A549 (cell line): ENCODE measurements at regions not wholly inside any gene's neighbourhood (a gene's known extent, or its start where the extent isn't known, plus 50 kb on each side); places are given as distances from the start of the nearest gene placed in this dataset.
A peak's percentile ranks its signal among the peaks of the same experiment; 100 is the strongest.

Source experiments
- ATAC-seq, 2 experiments: fragments of 200-7000 bp in 1 of 2; fragments of >200 bp in 1 of 2; cut with Nextera tagmentation in 1 of 2; cut with Tn5 transposase in 1 of 2; 3 replicates each; pipeline versions ENCODE4 v1.8.0 to v1.9.1; 2018 to 2020; ENCODE audit warnings: mild to moderate bottlenecking in 1 of 2, moderate library complexity in 1 of 2
- CTCF ChIA-PET: fragments of 300-600 bp; sonication (Branson Sonifier 250); formaldehyde crosslinking; extraction: SDS; loops from one replicate; lab custom pipeline; 2021; ENCODE audit warnings: antibody characterized with exemption, inconsistent platforms; lab: Yijun Ruan, JAX
- POLR2A ChIA-PET: fragments of 350-600 bp; formaldehyde crosslinking; extraction: SDS; loops from one replicate; lab custom pipeline; 2021; ENCODE audit warnings: antibody characterized with exemption, inconsistent platforms; lab: Yijun Ruan, JAX
- DNase-seq, 2 experiments: peaks; one replicate each; pipeline versions ENCODE4 v3.0.0 to v3.0.0-alpha.2; 2011 to 2016; ENCODE audit warnings: low read depth in 1 of 2, low spot score in 1 of 2
- FAIRE-seq: peaks from 2 replicates; lab custom pipeline; 2011; peaks lifted over from hg19 to GRCh38; lab: Jason Lieb, UNC
- H3K27ac ChIP-seq, 2 experiments: fragments of >200 bp; sonication (Bioruptor Twin); formaldehyde crosslinking; 3 replicates each; pipeline ENCODE4 v1.5.1; 2016 to 2017
- H3K4me1 ChIP-seq: fragments of >200 bp; sonication (Bioruptor Twin); formaldehyde crosslinking; 3 replicates; pipeline ENCODE4 v1.6.1; 2016
- H3K4me2 ChIP-seq: fragments of >200 bp; sonication (Bioruptor Twin); formaldehyde crosslinking; 3 replicates; pipeline ENCODE4 v1.6.1; 2016
- H3K4me3 ChIP-seq: fragments of >200 bp; sonication (Bioruptor Twin); formaldehyde crosslinking; 3 replicates; pipeline ENCODE4 v1.5.1; 2016
- H3K9me3 ChIP-seq: fragments of >200 bp; sonication (Bioruptor Twin); formaldehyde crosslinking; 3 replicates; pipeline ENCODE4 v1.6.1; 2016
- ATOH8 ChIP-seq: fragments of 250-450 bp; sonication (Bioruptor Pico); IDR thresholded peaks from 2 replicates; pipeline ENCODE4 v1.5.0; 2020; ENCODE audit warnings: low read depth, mild to moderate bottlenecking, moderate library complexity
- BCL3 ChIP-seq: fragments of >200 bp; sonication (Bioruptor Twin); formaldehyde crosslinking; IDR thresholded peaks from 3 replicates; pipeline ENCODE4 v1.6.1; 2016
- E2F6 ChIP-seq: IDR thresholded peaks from 2 replicates; pipeline ENCODE4 v1.6.1; 2012; ENCODE audit warnings: low read depth, borderline replicate concordance
- ELK1 ChIP-seq: fragments of 150-350 bp; IDR thresholded peaks from 2 replicates; pipeline ENCODE4 v1.6.1; 2014; ENCODE audit warnings: low read depth, mild to moderate bottlenecking, low read length
- FOSL2 ChIP-seq, 2 experiments: fragments of 450-650 bp in 1 of 2; fragments of >200 bp in 1 of 2; sonication (Bioruptor Twin) in 1 of 2; formaldehyde crosslinking; IDR thresholded peaks; 2 replicates each; pipeline versions ENCODE4 v1.5.0 to v1.6.1; 2016 to 2020; ENCODE audit warnings: mild to moderate bottlenecking in 1 of 2, moderate library complexity in 1 of 2
- GATA3 ChIP-seq: IDR thresholded peaks from 2 replicates; pipeline ENCODE4 v1.6.1; 2012; ENCODE audit warnings: borderline replicate concordance
- HEYL ChIP-seq: fragments of 250-450 bp; sonication (Bioruptor Pico); IDR thresholded peaks from 2 replicates; pipeline ENCODE4 v1.8.0; 2021; ENCODE audit warnings: mild to moderate bottlenecking, moderate library complexity
- HOXA7 ChIP-seq: fragments of 250-450 bp; sonication (Bioruptor Pico); IDR thresholded peaks from 2 replicates; pipeline ENCODE4 v1.5.0; 2020; ENCODE audit warnings: mild to moderate bottlenecking, moderate library complexity
- KDM1A ChIP-seq: fragments of 200-600 bp; sonication (generic); IDR thresholded peaks from 2 replicates; pipeline ENCODE4 v1.6.1; 2016; ENCODE audit warnings: low read depth, mild to moderate bottlenecking
- KDM5A ChIP-seq: fragments of 200-600 bp; sonication (generic); IDR thresholded peaks from 2 replicates; pipeline ENCODE4 v1.6.1; 2016; ENCODE audit warnings: antibody characterized with exemption, mild to moderate bottlenecking
- MAFK ChIP-seq: fragments of 450-650 bp; IDR thresholded peaks from 2 replicates; pipeline ENCODE4 v1.6.1; 2014; ENCODE audit not compliant: partially characterized antibody
- MAZ ChIP-seq: fragments of 150-350 bp; IDR thresholded peaks from 2 replicates; pipeline ENCODE4 v1.6.1; 2014; ENCODE audit warnings: antibody characterized with exemption, low read depth, low read length, borderline replicate concordance
- NFE2L2 ChIP-seq: fragments of 150-350 bp; conservative IDR thresholded peaks from 2 replicates; pipeline ENCODE4 v1.6.1; 2014; ENCODE audit warnings: low read length
- NR3C1 ChIP-seq: fragments of >200 bp; sonication (Bioruptor Twin); formaldehyde crosslinking; IDR thresholded peaks from 3 replicates; pipeline ENCODE4 v1.6.1; 2017
- PBX3 ChIP-seq: IDR thresholded peaks from 2 replicates; pipeline ENCODE4 v1.6.1; 2012
- RAD21 ChIP-seq, 2 experiments: fragments of >200 bp in 1 of 2; sonication (Bioruptor Twin) in 1 of 2; formaldehyde crosslinking in 1 of 2; IDR thresholded peaks in 1 of 2; conservative IDR thresholded peaks in 1 of 2; 2 replicates in 1 of 2; 3 replicates in 1 of 2; pipeline ENCODE4 v1.6.1; 2012 to 2018; ENCODE audit warnings: inconsistent platforms in 1 of 2
- RARB ChIP-seq: fragments of 250-450 bp; sonication (Bioruptor Pico); IDR thresholded peaks from 2 replicates; pipeline ENCODE4 v1.8.0; 2021; ENCODE audit warnings: mild to moderate bottlenecking, moderate library complexity
- RCOR1 ChIP-seq: fragments of 150-350 bp; IDR thresholded peaks from 2 replicates; pipeline ENCODE4 v1.6.1; 2014; ENCODE audit warnings: antibody characterized with exemption, low read length, low read depth
- REST ChIP-seq: fragments of 200-600 bp; sonication (generic); IDR thresholded peaks from 2 replicates; pipeline ENCODE4 v1.6.1; 2016; ENCODE audit warnings: antibody characterized with exemption, mild to moderate bottlenecking, moderate library complexity
- SREBF2 ChIP-seq: fragments of 450-650 bp; IDR thresholded peaks from 2 replicates; pipeline ENCODE4 v1.6.1; 2014; ENCODE audit warnings: mild to moderate bottlenecking, moderate library complexity
- USF2 ChIP-seq: fragments of 450-650 bp; IDR thresholded peaks from 2 replicates; pipeline ENCODE4 v1.6.1; 2014; ENCODE audit warnings: antibody characterized with exemption
- WGBS: methylation state at CpG from one replicate; pipeline ENCODE4 v1.1.6; 2017; ENCODE audit errors: missing lambda C conversion rate; 5-methylcytosine and 5-hydroxymethylcytosine counted together

- TF ChIP-seq NFE2L2 (no peak), RCOR1 (no peak), RAD21 (conservative IDR thresholded peaks at IDR 0.05 in 1 of 2, IDR thresholded peaks at IDR 0.05 in 1 of 2) (no peak), PBX3 (no peak), KDM1A (no peak), NR3C1 (no peak), HOXA7 (CRISPR knock-in tag) (no peak), SREBF2 (no peak), USF2 (no peak), E2F6 (no peak), REST (no peak)
- ATAC-seq (no peak), FAIRE-seq (no peak), DNase-seq (no peak)
- 14% methylated on average over 1 of the region's 1 CpG for WGBS
- POLR2A ChIA-PET: no interaction called here
- H3K4me2 ChIP-seq: no peak overlapping the region
- no peak overlapping the region for H3K4me3 ChIP-seq
- H3K4me1 ChIP-seq: no peaks in the 10 kb centered on the region
- CTCF ChIA-PET: interaction anchor here (1.4 to 3.1 kb wide), 4 partner anchors 10 to 27 kb away, joined by 4 to 12 read pairs (median 8); no protein-coding TSS in a partner anchor
- no peak overlapping the region for H3K27ac ChIP-seq
- no peaks in the 10 kb centered on the region for H3K9me3 ChIP-seq
Observed at GRCh38 chr2:88892207-88892606, 200.7 kb downstream of the RPIA start.

GRCh38 chr2:88892788-88893187 lies 201.3 kb downstream of the RPIA start:
- ATAC-seq (no peak), DNase-seq (no peak), FAIRE-seq (no peak)
- WGBS: 38% methylated on average over 4 of the region's 4 CpGs
- Histone ChIP-seq H3K27ac (no peak overlapping the region), H3K4me3 (no peak overlapping the region), H3K4me1 (no peaks in the 10 kb centered on the region), H3K9me3 (no peaks in the 10 kb centered on the region), H3K4me2 (no peak overlapping the region)
- ChIA-PET POLR2A (no interaction called here), CTCF (interaction anchor here (0.8 to 3.1 kb wide), 5 partner anchors 10 to 26 kb away, joined by 4 to 12 read pairs (median 5); no protein-coding TSS in a partner anchor)
- TF ChIP-seq ATOH8 (CRISPR knock-in tag) (no peak), NFE2L2 (peak; percentile 83), RARB (CRISPR knock-in tag) (no peak), BCL3 (no peak), ELK1 (no peak), KDM1A (no peak), KDM5A (no peak), RAD21 (conservative IDR thresholded peaks at IDR 0.05 in 1 of 2, IDR thresholded peaks at IDR 0.05 in 1 of 2) (no peak), MAZ (no peak), GATA3 (no peak), HEYL (CRISPR knock-in tag) (no peak), MAFK (peak; percentile 14), FOSL2 (IDR thresholded peaks at IDR 0.05) (no peak), FOSL2 (CRISPR knock-in tag; IDR thresholded peaks at IDR 0.05) (no peak)
